Uterus (tissue), 2 donors: ENCODE measurements at regions not wholly inside any gene's neighbourhood (a gene's known extent, or its start where the extent isn't known, plus 50 kb on each side); places are given as distances from the start of the nearest gene placed in this dataset.

ENCODE experiments used
- CTCF ChIP-seq, 4 experiments: fragments of 200-600 bp in 2 of 4; fragments of 450-650 bp in 2 of 4; sonication (generic) in 2 of 4; IDR thresholded peaks; one replicate each; pipeline ENCODE4 v1.5.1; 2016 to 2019; ENCODE audit warnings: antibody characterized with exemption in 4 of 4, mild to moderate bottlenecking in 2 of 4, moderate library complexity in 1 of 4
- POLR2A ChIP-seq, 2 donors: fragments of 450-650 bp; IDR thresholded peaks; one replicate each; pipeline ENCODE4 v1.6.1; 2016; ENCODE audit warnings: antibody characterized with exemption in 2 of 2, mild to moderate bottlenecking in 1 of 2, moderate library complexity in 1 of 2

- TF ChIP-seq CTCF (IDR thresholded peaks at IDR 0.05) = no peak
- TF ChIP-seq POLR2A (IDR thresholded peaks at IDR 0.05) = no peak
Measured at GRCh38 chr3:25903371-25904129, 113.7 kb downstream of the OXSM start.
